ACC112 (cell line): ENCODE measurements at regions not wholly inside any gene's neighbourhood (a gene's known extent, or its start where the extent isn't known, plus 50 kb on each side); places are given as distances from the start of the nearest gene placed in this dataset.

Source experiments
- H2AFZ ChIP-seq: fragments of 200-600 bp; sonication (generic); one replicate; pipeline ENCODE4 v1.6.0; 2017; ENCODE audit warnings: antibody characterized with exemption, low read length; ENCODE audit not compliant: unreplicated experiment
- H3K27ac ChIP-seq: fragments of 200-600 bp; sonication (generic); 2 replicates; pipeline ENCODE4 v1.5.1; 2014; ENCODE audit warnings: low read depth, mild to moderate bottlenecking, antibody characterized with exemption, low read length, moderate library complexity
- H3K27me3 ChIP-seq: fragments of 200-600 bp; sonication (generic); 2 replicates; pipeline ENCODE4 v1.6.1; 2014; ENCODE audit warnings: mild to moderate bottlenecking, antibody characterized with exemption, low read length, moderate library complexity, mixed read lengths; ENCODE audit not compliant: insufficient read depth
- H3K36me3 ChIP-seq: fragments of 200-600 bp; sonication (generic); 2 replicates; pipeline ENCODE4 v1.6.1; 2016; ENCODE audit warnings: mild to moderate bottlenecking, antibody characterized with exemption, low read length, moderate library complexity, mixed read lengths; ENCODE audit not compliant: insufficient read depth
- H3K4me1 ChIP-seq: fragments of 200-600 bp; sonication (generic); one replicate; pipeline ENCODE4 v1.6.1; 2016; ENCODE audit warnings: low read length, mixed read lengths; ENCODE audit not compliant: insufficient read depth, unreplicated experiment, control insufficient read depth
- H3K4me3 ChIP-seq: fragments of 200-600 bp; sonication (generic); 2 replicates; pipeline ENCODE4 v1.5.1; 2014; ENCODE audit warnings: mild to moderate bottlenecking, low read depth, low read length
- H3K79me2 ChIP-seq: fragments of 200-600 bp; sonication (generic); one replicate; pipeline ENCODE4 v1.6.0; 2016; ENCODE audit warnings: low read length; ENCODE audit not compliant: control insufficient read depth, unreplicated experiment, insufficient read depth

DNA sequence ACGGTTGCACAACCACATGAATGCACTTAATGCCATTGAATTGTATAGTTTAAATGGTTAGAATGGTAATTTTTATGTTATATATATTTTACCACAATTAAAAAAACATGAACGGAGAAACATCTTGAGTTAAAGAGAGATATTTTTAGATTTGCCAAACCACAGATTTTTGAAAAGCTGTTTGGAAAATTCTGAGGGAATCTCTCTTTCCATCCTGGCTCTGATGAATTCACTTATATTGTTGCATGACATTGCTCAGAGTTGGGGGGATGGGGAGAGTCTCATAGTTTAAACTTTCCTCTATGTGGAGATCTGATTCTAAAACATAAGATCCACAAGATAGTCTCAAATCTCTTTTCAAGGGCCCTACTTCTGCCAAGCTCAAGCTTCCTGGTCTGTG is 275.0 kb upstream of the NPVF start:
- Histone ChIP-seq H3K79me2 (no peaks in the 10 kb centered on the region), H3K4me1 (no peaks in the 10 kb centered on the region), H3K36me3 (no peaks in the 10 kb centered on the region), H2AFZ (no peak overlapping the region), H3K4me3 (no peak overlapping the region), H3K27me3 (no peaks in the 10 kb centered on the region), H3K27ac (no peak overlapping the region)

DNA sequence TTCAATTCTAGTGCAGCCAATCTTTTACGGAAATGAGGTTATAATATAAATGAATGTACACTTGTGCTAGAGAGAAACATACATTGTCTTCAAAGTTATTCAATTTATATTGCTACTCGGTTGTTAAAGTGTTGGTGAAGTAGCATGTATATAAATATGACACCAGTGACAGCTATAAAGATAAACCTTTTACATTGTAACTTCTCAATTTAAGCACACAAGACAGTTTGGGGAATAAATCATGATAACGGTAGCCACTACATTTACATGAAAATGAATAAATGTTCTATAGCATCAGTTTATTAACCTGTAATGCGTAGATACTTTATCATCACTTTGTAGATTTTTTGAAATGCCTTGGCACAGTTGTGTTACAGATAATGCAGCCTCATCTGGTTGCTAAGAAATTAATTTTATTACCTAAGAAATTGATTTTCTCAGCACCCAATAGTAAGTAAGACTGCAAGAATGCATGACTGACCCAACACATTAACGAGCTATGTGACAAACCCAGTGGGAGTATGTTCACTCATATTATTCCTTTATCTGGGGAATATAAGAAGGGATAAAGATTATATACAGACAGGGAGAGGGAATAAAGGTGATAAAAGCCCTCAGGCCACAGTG is 283.9 kb upstream of the NPVF start:
- H3K27ac ChIP-seq, result no peak overlapping the region
- no peaks in the 10 kb centered on the region for H3K36me3 ChIP-seq
- no peaks in the 10 kb centered on the region for H3K79me2 ChIP-seq
- H3K4me1 ChIP-seq, result no peaks in the 10 kb centered on the region
- H3K4me3 ChIP-seq, result no peak overlapping the region
- H2AFZ ChIP-seq, result no peak overlapping the region
- H3K27me3 ChIP-seq, result no peaks in the 10 kb centered on the region

DNA sequence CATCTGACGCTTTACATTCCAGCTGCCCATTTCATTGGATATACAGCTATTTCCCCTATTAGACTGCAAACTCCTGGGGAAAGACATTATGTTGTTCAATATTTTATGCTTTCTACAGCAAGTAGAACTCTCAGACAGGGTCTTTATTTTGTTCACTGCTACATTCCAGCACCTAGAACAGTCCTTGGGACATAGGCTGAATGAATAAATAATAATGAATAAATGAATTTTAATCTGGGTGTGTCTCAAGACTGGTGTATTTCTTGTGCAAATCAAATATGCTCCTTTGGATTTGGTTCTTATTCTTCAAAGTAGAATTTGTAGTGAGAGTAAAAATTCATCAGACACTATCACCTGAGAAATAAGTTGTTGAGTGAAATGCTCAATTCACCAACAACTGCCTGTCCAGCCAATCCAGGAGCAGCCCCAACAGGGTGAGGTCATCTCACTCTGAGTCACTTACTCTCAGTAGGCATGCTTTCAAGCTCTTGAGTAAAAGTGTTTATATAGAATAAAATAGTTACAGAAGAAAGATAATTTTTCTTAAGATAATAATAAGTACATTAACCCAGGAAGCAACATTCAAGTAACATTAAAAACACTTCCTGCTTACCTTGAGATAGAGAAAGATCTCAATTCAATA is 287.5 kb upstream of the NPVF start:
- no peak overlapping the region for H2AFZ ChIP-seq
- H3K27me3 ChIP-seq, result no peaks in the 10 kb centered on the region
- no peaks in the 10 kb centered on the region for H3K36me3 ChIP-seq
- no peak overlapping the region for H3K27ac ChIP-seq
- no peak overlapping the region for H3K4me3 ChIP-seq
- no peaks in the 10 kb centered on the region for H3K4me1 ChIP-seq
- H3K79me2 ChIP-seq, result no peaks in the 10 kb centered on the region

DNA sequence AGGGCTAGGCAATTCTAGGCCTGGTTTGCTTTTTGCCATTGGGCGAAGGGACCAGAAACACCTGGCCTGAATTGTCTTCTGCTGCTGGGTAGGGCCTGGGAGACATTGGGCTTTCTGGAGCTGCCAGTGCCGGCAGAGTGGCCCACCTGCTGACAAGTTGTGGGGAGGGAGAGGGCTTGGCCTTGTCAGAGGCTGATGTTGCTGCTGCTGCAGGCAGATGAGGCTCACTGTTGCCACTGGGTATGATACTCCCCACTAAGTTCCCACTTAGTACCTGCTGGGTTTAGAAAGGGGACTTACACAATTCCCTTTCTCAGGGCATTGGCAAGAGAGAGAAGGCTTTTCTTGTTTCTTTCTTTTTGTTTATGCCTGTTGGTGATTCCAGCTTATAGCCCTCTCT is 289.6 kb upstream of the NPVF start:
- no peaks in the 10 kb centered on the region for H3K4me1 ChIP-seq
- H3K36me3 ChIP-seq, result no peaks in the 10 kb centered on the region
- no peaks in the 10 kb centered on the region for H3K27me3 ChIP-seq
- H3K79me2 ChIP-seq, result no peaks in the 10 kb centered on the region
- H3K4me3 ChIP-seq, result no peak overlapping the region
- H2AFZ ChIP-seq, result no peak overlapping the region
- no peak overlapping the region for H3K27ac ChIP-seq

DNA sequence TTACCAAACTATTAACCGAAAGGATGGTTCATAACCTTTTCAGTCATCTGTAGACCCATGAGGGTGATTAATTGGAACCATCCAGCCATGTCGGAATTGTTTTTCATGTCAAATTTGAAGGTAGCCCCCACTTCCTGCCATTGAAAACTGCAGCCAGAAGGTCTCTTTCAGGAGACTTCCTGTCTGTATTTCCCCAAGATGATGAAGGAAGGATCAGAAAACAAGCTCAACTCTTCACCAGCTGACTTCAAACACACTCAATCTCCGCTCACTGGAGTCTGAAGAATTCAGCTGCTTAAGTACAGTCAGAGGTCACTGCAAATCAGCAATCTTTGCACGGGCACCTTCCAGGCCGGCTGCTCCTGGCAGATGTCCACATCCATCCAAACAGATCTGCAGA is 291.7 kb upstream of the NPVF start:
- H3K36me3 ChIP-seq, result no peaks in the 10 kb centered on the region
- no peak overlapping the region for H3K4me3 ChIP-seq
- no peak overlapping the region for H3K27ac ChIP-seq
- no peaks in the 10 kb centered on the region for H3K4me1 ChIP-seq
- H3K27me3 ChIP-seq, result no peaks in the 10 kb centered on the region
- no peaks in the 10 kb centered on the region for H3K79me2 ChIP-seq
- no peak overlapping the region for H2AFZ ChIP-seq

DNA sequence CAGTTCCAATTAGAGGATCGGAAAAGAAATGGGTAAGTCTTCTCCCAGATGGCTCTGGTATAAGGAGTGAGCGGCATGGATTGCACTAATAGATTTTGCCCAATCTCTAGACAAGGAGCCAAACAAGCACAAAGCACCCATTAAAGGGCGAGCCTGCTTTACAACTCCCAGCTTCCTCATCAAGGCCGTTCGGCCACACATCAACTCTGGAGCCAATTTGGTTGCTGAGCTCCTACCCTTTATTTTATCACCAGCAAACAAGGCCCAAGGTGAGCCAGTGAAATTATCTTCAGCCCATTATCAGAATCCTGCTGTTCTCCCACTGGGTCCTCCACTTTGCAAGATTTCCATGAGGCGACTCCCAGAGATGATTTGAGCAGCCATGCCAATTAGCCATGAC is 292.2 kb upstream of the NPVF start:
- H3K27me3 ChIP-seq, result no peaks in the 10 kb centered on the region
- no peak overlapping the region for H3K4me3 ChIP-seq
- no peak overlapping the region for H3K27ac ChIP-seq
- no peak overlapping the region for H2AFZ ChIP-seq
- no peaks in the 10 kb centered on the region for H3K36me3 ChIP-seq
- H3K4me1 ChIP-seq, result no peaks in the 10 kb centered on the region
- H3K79me2 ChIP-seq, result no peaks in the 10 kb centered on the region

DNA sequence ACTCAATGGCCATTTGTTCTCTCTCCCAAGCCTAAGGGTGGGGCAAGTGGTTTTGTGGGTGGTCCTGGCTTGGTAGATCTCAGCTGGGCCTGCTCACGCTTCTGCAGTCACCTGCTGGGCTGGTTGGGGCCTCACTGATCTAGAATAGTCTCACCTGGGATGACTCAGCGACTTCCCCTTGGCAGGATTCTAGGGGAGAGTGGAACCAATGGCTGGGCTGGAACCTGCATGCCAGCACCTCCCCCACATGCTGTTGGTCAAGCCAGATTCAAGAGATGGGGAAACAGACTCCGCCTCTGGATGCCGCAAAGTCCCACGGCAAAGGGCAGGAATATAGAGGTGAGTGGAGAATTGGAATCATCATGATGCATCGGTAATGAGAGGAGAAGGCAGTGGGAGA is 292.9 kb upstream of the NPVF start:
- no peaks in the 10 kb centered on the region for H3K4me1 ChIP-seq
- no peaks in the 10 kb centered on the region for H3K36me3 ChIP-seq
- no peaks in the 10 kb centered on the region for H3K27me3 ChIP-seq
- no peak overlapping the region for H2AFZ ChIP-seq
- no peak overlapping the region for H3K4me3 ChIP-seq
- no peak overlapping the region for H3K27ac ChIP-seq
- H3K79me2 ChIP-seq, result no peaks in the 10 kb centered on the region

DNA sequence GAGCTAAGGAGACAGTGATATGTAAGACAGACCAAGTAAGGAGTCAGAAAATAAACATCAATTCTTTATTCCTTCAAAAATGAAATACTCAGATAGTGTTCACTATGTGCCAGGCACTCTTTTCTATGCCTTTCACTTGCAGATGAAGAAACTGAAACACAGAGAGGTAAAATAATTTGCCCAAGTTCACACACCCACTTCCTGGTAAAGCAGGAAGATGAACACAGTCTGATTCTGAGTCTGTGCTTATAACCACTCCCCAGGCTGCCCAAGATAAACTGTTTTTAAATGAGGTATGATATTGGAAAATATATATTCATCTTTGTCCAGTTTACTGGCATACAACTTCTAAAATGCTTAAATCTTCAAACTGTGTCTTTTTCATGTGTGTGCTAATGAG is 294.4 kb upstream of the NPVF start:
- Histone ChIP-seq H2AFZ (no peak overlapping the region), H3K36me3 (no peaks in the 10 kb centered on the region), H3K4me1 (no peaks in the 10 kb centered on the region), H3K4me3 (no peak overlapping the region), H3K27me3 (no peaks in the 10 kb centered on the region), H3K79me2 (no peaks in the 10 kb centered on the region), H3K27ac (no peak overlapping the region)

DNA sequence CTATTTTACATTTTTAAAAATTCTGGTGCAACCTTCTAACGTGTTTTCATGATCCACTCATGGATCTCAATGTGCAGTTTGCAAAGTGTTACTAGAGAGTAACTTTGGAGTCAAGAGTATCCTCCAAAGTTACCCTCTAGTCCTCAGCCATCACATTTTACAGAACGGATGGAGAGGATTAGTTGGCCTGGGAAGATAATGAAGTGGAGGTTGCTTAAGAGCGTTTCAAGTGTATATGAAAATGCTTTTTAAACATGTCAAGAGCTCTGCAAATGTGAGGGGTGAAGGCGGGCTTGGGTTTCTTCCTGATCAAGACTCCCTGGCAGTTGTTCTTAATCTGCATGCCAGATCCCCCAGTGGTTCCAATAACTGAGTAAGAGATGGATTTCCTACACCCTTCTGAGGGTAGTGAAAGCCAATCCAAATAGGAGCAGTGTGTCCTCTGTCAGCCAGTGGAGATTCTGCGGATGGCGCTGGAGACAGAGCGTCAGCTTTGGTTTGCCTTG is 299.4 kb upstream of the NPVF start:
- Histone ChIP-seq H2AFZ (no peak overlapping the region), H3K27ac (no peak overlapping the region), H3K4me1 (no peaks in the 10 kb centered on the region), H3K79me2 (no peaks in the 10 kb centered on the region), H3K27me3 (no peaks in the 10 kb centered on the region), H3K36me3 (no peaks in the 10 kb centered on the region), H3K4me3 (no peak overlapping the region)

DNA sequence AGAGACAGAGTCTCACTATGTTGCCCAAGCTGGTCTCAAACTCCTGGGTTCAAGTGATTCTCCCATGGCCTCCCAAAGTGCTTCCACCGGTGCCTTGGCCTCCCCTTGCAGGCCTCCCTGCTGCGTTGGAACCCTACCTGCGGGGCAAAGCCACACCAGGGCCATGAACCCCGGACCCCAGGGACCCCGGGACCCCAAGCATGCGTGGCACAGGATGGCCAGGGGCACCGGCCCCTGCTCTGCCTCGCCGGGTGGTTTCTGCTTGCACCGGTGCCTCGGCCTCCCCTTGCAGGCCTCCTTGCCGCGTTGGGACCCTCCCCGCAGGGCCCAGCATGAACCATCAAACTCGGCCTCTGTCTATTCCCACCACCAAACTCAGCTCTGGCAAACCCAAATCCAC is 301.0 kb upstream of the NPVF start:
- H3K36me3 ChIP-seq, result no peaks in the 10 kb centered on the region
- H3K79me2 ChIP-seq, result no peaks in the 10 kb centered on the region
- H3K4me3 ChIP-seq, result no peak overlapping the region
- H2AFZ ChIP-seq, result no peak overlapping the region
- H3K27ac ChIP-seq, result no peak overlapping the region
- H3K4me1 ChIP-seq, result no peaks in the 10 kb centered on the region
- H3K27me3 ChIP-seq, result no peaks in the 10 kb centered on the region

DNA sequence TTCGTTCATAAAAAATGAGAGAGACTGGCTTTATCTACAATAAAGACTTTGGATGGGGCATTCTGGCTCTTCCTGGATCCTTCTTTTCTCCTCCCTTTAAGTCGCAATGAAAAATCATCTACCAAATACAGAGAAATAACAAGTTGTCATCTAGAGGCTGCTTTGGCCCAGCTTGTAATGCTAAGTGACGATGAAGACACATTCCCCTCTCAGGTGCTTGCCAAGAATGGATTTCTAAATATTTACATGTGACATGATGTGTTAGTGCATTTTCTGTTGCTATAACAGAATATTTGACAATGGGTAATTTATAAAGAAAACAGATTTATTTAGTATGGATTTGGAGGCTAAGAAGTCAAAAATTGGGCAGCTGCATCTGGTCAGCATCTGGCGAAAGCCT is 308.6 kb upstream of the NPVF start:
- Histone ChIP-seq H3K36me3 (no peaks in the 10 kb centered on the region), H3K4me1 (no peaks in the 10 kb centered on the region), H3K27me3 (no peaks in the 10 kb centered on the region), H3K4me3 (no peak overlapping the region), H3K27ac (no peak overlapping the region), H2AFZ (no peak overlapping the region), H3K79me2 (no peaks in the 10 kb centered on the region)
